Small intestine (tissue), 7 donors: ENCODE measurements at regions not wholly inside any gene's neighbourhood (a gene's known extent, or its start where the extent isn't known, plus 50 kb on each side); places are given as distances from the start of the nearest gene placed in this dataset.

ENCODE experiments used
- DNase-seq, 2 donors: peaks; one replicate each; pipeline versions ENCODE4 v3.0.0 to v3.0.0-alpha.2; 2013
- FAIRE-seq: peaks from 2 replicates; lab custom pipeline; 2012; peaks lifted over from hg19 to GRCh38; lab: Jason Lieb, UNC
- H3K27ac ChIP-seq, 3 donors: one replicate each; pipeline ENCODE4 v1.5.1; 2013; ENCODE audit warnings: low read length in 2 of 3, mild to moderate bottlenecking in 2 of 3, control low read depth in 1 of 3, inconsistent platforms in 1 of 3, low read depth in 1 of 3, moderate library complexity in 1 of 3
- H3K27me3 ChIP-seq, 3 donors: one replicate each; pipeline ENCODE4 v1.6.1; 2013; ENCODE audit warnings: low read length in 3 of 3, inconsistent platforms in 1 of 3; ENCODE audit not compliant: control insufficient read depth in 3 of 3, insufficient read depth in 3 of 3
- H3K36me3 ChIP-seq, 3 donors: one replicate each; pipeline ENCODE4 v1.6.1; 2013; ENCODE audit warnings: low read length in 3 of 3, inconsistent platforms in 1 of 3, low read depth in 1 of 3, mild to moderate bottlenecking in 1 of 3, moderate library complexity in 1 of 3; ENCODE audit not compliant: control insufficient read depth in 3 of 3, insufficient read depth in 2 of 3
- H3K4me1 ChIP-seq, 3 donors: one replicate each; pipeline ENCODE4 v1.6.1; 2013; ENCODE audit warnings: low read length in 2 of 3, inconsistent platforms in 1 of 3, low read depth in 1 of 3, mild to moderate bottlenecking in 1 of 3, moderate library complexity in 1 of 3; ENCODE audit not compliant: control insufficient read depth in 3 of 3, insufficient read depth in 2 of 3
- H3K4me3 ChIP-seq, 3 donors: one replicate each; pipeline ENCODE4 v1.5.1; 2013; ENCODE audit warnings: low read length in 3 of 3, control low read depth in 1 of 3, inconsistent platforms in 1 of 3, low read depth in 1 of 3, mild to moderate bottlenecking in 1 of 3, moderate library complexity in 1 of 3
- H3K9me3 ChIP-seq, 2 donors: one replicate each; pipeline ENCODE4 v1.6.1; 2013; ENCODE audit warnings: low read depth in 1 of 2, low read length in 1 of 2; ENCODE audit not compliant: control insufficient read depth in 2 of 2, insufficient read depth in 1 of 2
- WGBS, 3 donors: extraction: QIAGEN DNeasy Blood & Tissue Kit; methylation state at CpG; one replicate each; pipeline ENCODE4 v1.1.7; 2013; 5-methylcytosine and 5-hydroxymethylcytosine counted together
- donor health status: healthy with polysubstance abuse.
- donor health status: control.
- donor health status: control.
- donor health status: Bipolar disorder and iron deficiency.
- donor health status: healthy.

- Histone ChIP-seq H3K36me3 (no peaks in the 10 kb centered on the region), H3K4me1 (no peaks in the 10 kb centered on the region), H3K27ac (no peak overlapping the region), H3K27me3 (no peaks in the 10 kb centered on the region), H3K4me3 (no peak overlapping the region), H3K9me3 (no peaks in the 10 kb centered on the region)
- FAIRE-seq (no peak), DNase-seq (no peak)
- WGBS, 3 donors: 22 to 30% (median 29%) methylated on average over 2 of the region's 2 CpGs
These were observed 61.1 kb upstream of the FLRT2 start for GRCh38 chr14:85468816-85469215.

- FAIRE-seq: no peak
- H3K27me3 ChIP-seq: no peaks in the 10 kb centered on the region
- no peak for DNase-seq
- no peak overlapping the region for H3K27ac ChIP-seq
- no peaks in the 10 kb centered on the region for H3K9me3 ChIP-seq
- H3K4me3 ChIP-seq: no peak overlapping the region
- peaks cover 0 to 4% (median 0%) of the 10 kb centered on the region in 3 donors for H3K4me1 ChIP-seq
- no peaks in the 10 kb centered on the region for H3K36me3 ChIP-seq
These were observed 58.8 kb upstream of the FLRT2 start for GRCh38 chr14:85471156-85471555.

DNA sequence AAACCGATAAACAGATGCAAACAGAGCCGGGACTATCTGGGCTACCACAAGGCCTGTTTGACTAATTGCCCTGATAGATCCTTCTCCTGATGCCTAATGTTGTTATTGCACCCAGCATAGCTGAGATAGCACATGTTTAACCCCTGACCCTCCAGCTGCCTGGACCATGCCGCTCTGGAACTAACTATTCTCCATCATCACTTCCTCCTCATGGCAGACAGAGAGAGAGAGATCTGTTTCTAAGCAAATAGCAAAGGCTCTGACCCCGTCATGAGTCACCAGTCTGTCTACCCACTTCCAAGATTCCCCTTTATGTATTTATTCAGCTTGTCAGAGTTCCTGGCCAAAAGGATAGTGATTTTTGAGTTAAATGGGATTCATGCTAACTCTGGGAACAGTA is 58.2 kb upstream of the FLRT2 start:
- peaks cover 0 to 4% (median 0%) of the 10 kb centered on the region in 3 donors for H3K4me1 ChIP-seq
- no peaks in the 10 kb centered on the region for H3K27me3 ChIP-seq
- no peak overlapping the region for H3K27ac ChIP-seq
- H3K4me3 ChIP-seq: no peak overlapping the region
- DNase-seq (peak in 1 of 2 donors; percentile 20), FAIRE-seq (no peak)
- no peaks in the 10 kb centered on the region for H3K9me3 ChIP-seq
- WGBS, 3 donors: 25 to 31% (median 28%) methylated on average over 4 of the region's 4 CpGs
- no peaks in the 10 kb centered on the region for H3K36me3 ChIP-seq

GRCh38 chr14:85474431-85474830 is 55.5 kb upstream of the FLRT2 start:
- H3K9me3 ChIP-seq: no peaks in the 10 kb centered on the region
- H3K4me1 ChIP-seq: peaks cover 0 to 4% (median 0%) of the 10 kb centered on the region in 3 donors
- H3K36me3 ChIP-seq: no peaks in the 10 kb centered on the region
- no peak overlapping the region for H3K4me3 ChIP-seq
- peak in 1 of 2 donors; percentile 26 for DNase-seq
- no peak overlapping the region for H3K27ac ChIP-seq
- no peak for FAIRE-seq
- H3K27me3 ChIP-seq: no peaks in the 10 kb centered on the region
- WGBS, 3 donors: 44 to 73% (median 54%) methylated on average over 2 of the region's 2 CpGs

- H3K27ac ChIP-seq: peak overlapping the region in 1 of 3 donors; percentile 63
- WGBS, 3 donors: 41 to 54% (median 47%) methylated on average over 3 of the region's 3 CpGs
These were observed 54.8 kb upstream of the FLRT2 start for GRCh38 chr14:85475113-85475512.

GRCh38 chr14:85479306-85479705 is 50.6 kb upstream of the FLRT2 start:
- Histone ChIP-seq H3K27me3 (no peaks in the 10 kb centered on the region), H3K4me1 (peaks cover 0 to 31% (median 0%) of the 10 kb centered on the region in 3 donors), H3K27ac (no peak overlapping the region), H3K36me3 (no peaks in the 10 kb centered on the region), H3K9me3 (peaks cover 0 to 2% of the 10 kb centered on the region in 2 donors), H3K4me3 (no peak overlapping the region)
- no peak for DNase-seq
- 85 to 90% (median 90%) methylated on average over 3 of the region's 3 CpGs for WGBS, 3 donors
- FAIRE-seq: no peak

More at GRCh38 chr14:85475113-85475512, 54.8 kb upstream of the FLRT2 start:
- DNase-seq (no peak), FAIRE-seq (no peak)
- H3K27me3 ChIP-seq: no peaks in the 10 kb centered on the region
- H3K4me3 ChIP-seq: no peak overlapping the region
- H3K4me1 ChIP-seq: peaks cover 0 to 4% (median 0%) of the 10 kb centered on the region in 3 donors
- no peaks in the 10 kb centered on the region for H3K9me3 ChIP-seq
- H3K36me3 ChIP-seq: no peaks in the 10 kb centered on the region

GRCh38 chr14:85479771-85480170 is 50.2 kb upstream of the FLRT2 start:
- Histone ChIP-seq H3K27ac (no peak overlapping the region), H3K27me3 (no peaks in the 10 kb centered on the region), H3K4me1 (peaks cover 0 to 31% (median 0%) of the 10 kb centered on the region in 3 donors), H3K36me3 (no peaks in the 10 kb centered on the region), H3K4me3 (no peak overlapping the region), H3K9me3 (peaks cover 0 to 2% of the 10 kb centered on the region in 2 donors)
- FAIRE-seq (no peak), DNase-seq (no peak)
- WGBS, 3 donors: 90 to 94% (median 93%) methylated on average over 2 of the region's 2 CpGs
